GM12874 (cell line): ENCODE measurements at regions not wholly inside any gene's neighbourhood (a gene's known extent, or its start where the extent isn't known, plus 50 kb on each side); places are given as distances from the start of the nearest gene placed in this dataset.

ENCODE experiments used
- CTCF ChIP-seq: IDR thresholded peaks from 2 replicates; pipeline ENCODE4 v1.5.1; 2011; ENCODE audit warnings: low read depth, mild to moderate bottlenecking, control low read depth, low read length, moderate library complexity; ENCODE audit not compliant: insufficient read depth

DNA sequence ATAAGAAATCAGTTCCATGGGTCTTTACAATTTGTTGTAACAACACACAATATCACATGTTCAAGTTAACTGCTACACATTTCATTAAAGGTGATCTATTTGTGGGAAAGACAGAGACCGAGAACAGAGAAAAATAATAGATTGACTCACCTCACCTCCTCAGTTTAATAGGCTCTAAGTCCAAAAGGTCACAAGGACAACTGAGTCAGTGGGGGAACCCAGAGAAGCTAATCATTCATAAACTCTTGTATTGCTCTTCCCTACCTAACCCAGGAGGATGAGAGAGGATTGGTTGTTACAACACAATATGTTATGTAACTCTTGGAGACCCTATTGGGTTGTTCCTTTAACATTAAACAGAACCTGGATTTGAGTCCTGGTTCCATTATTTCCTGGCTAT, 72.2 kb upstream of the CRY1 start:
- TF ChIP-seq CTCF: no peak

GRCh38 chr12:107167756-107168155, 74.4 kb upstream of the CRY1 start:
- no peak for TF ChIP-seq CTCF

DNA sequence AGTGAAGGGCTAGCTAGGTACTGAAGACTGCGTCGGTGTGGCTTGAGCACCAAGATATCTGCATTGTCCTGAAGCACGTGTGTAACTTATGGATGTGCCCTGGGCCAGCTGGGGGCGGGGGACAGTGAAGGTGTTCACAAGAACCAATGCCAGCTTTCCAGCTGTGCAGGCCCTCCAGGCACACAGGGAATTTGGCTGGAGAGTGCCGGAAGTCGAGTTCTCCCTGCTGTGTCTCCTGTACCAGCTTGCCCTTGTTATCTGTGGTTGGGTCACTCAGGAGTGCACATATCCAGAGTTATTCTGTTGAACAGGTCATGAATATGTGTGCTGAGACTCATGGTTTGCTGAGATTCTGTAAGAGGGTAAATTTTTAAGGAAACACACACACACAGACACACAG, 75.9 kb upstream of the CRY1 start:
- no peak for TF ChIP-seq CTCF

DNA sequence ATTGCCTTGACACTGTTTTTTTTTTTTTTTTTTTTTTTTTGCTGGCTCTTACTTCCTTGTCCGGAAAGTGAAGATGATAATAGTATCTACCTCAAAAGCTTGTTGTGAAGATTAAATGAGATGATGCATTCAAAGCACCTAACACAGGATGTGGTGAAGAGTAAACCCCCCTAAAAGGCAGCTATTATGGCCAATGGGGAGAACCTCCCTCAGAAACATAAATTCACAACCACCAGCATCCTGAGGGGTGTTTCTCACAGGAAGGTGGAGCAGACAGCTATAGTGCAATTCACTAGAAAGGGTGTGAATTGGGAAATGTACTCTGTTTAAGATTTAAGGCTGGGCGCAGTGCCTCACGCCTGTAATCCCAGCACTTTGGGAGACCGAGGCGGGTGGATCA, 85.4 kb upstream of the CRY1 start:
- no peak for TF ChIP-seq CTCF

GRCh38 chr12:107179871-107180270, 86.5 kb upstream of the CRY1 start:
- TF ChIP-seq CTCF: no peak

GRCh38 chr12:107180272-107180671, 86.9 kb upstream of the CRY1 start:
- no peak for TF ChIP-seq CTCF

- TF ChIP-seq CTCF: no peak
Observed at GRCh38 chr12:107184359-107184930, 91.1 kb upstream of the CRY1 start.
